ENCODE measurements at regions not wholly inside any gene's neighbourhood (a gene's known extent, or its start where the extent isn't known, plus 50 kb on each side); places are given as distances from the start of the nearest gene placed in this dataset.

- TF ChIP-seq ZC3H10 (CRISPR knock-in tag; IDR thresholded peaks at IDR 0.05) (no peak), PPARA (CRISPR knock-in tag; IDR thresholded peaks at IDR 0.05; ENCODE audit: borderline replicate concordance) (no peak), ARNTL (CRISPR knock-in tag; IDR thresholded peaks at IDR 0.05; ENCODE audit: borderline replicate concordance, low read depth) (no peak), ZFP3 (CRISPR knock-in tag; IDR thresholded peaks at IDR 0.05) (no peak), CREB5 (CRISPR knock-in tag; IDR thresholded peaks at IDR 0.05; ENCODE audit: low read depth) (no peak), ZFP30 (CRISPR knock-in tag; IDR thresholded peaks at IDR 0.05) (no peak), TOX (CRISPR knock-in tag; IDR thresholded peaks at IDR 0.05; ENCODE audit: borderline replicate concordance) (no peak), PATZ1 (CRISPR knock-in tag; IDR thresholded peaks at IDR 0.05; ENCODE audit: borderline replicate concordance) (no peak), TSHZ2 (CRISPR knock-in tag; IDR thresholded peaks at IDR 0.05) (no peak), TCF4 (CRISPR knock-in tag; IDR thresholded peaks at IDR 0.05; ENCODE audit: borderline replicate concordance) (no peak), ZNF565 (CRISPR knock-in tag; conservative IDR thresholded peaks at IDR 0.05; ENCODE audit: low read depth) (no peak), ZNF70 (CRISPR knock-in tag; IDR thresholded peaks at IDR 0.05) (no peak)
Measured at GRCh38 chr12:83378186-83378727, 691.6 kb downstream of the TMTC2 start.

Measured in SK-N-SH treated with all-trans-retinoic acid at 6 μM for 48 hours (cell line).